Nucleus accumbens (tissue), 56 donors: ENCODE measurements at regions not wholly inside any gene's neighbourhood (a gene's known extent, or its start where the extent isn't known, plus 50 kb on each side); places are given as distances from the start of the nearest gene placed in this dataset.
A peak's percentile ranks its signal among the peaks of the same experiment; 100 is the strongest.
"Not testable (repeated sequence)": the region's sequence is repeated elsewhere in the genome, so short reads cannot be mapped to it uniquely, and the experiment has no call there.

Experiments used
- DNase-seq, 56 donors: peaks; one replicate each; lab custom pipeline; 2025; lab: John Stamatoyannopoulos, UW

GRCh38 chr17:5931616-5932015, 138.6 kb upstream of the WSCD1 start:
- DNase-seq: peak in 17 of 56 donors; percentile 4 to 39 (median 11)

GRCh38 chr17:5933430-5933829, 136.7 kb upstream of the WSCD1 start:
- no peak for DNase-seq

- DNase-seq: no peak
Observed at GRCh38 chr17:5941258-5941657, 128.9 kb upstream of the WSCD1 start.

- DNase-seq: peak in 1 of 56 donors; percentile 5
Observed at GRCh38 chr17:5942687-5943086, 127.5 kb upstream of the WSCD1 start.

- DNase-seq: peak in 1 of 56 donors; percentile 5
Observed at GRCh38 chr17:5943232-5943631, 126.9 kb upstream of the WSCD1 start.

GRCh38 chr17:5943982-5944381, 126.2 kb upstream of the WSCD1 start:
- peak in 5 of 56 donors; percentile 6 to 28 (median 13) for DNase-seq

- no peak for DNase-seq
Observed at GRCh38 chr17:5947701-5948180, 122.4 kb upstream of the WSCD1 start.

- no peak for DNase-seq
Observed at GRCh38 chr17:5948811-5949210, 121.4 kb upstream of the WSCD1 start.

- peak in 1 of 56 donors; percentile 3 for DNase-seq
Observed at GRCh38 chr17:5950878-5951277, 119.3 kb upstream of the WSCD1 start.

- no peak for DNase-seq
Observed at GRCh38 chr17:5951912-5952311, 118.3 kb upstream of the WSCD1 start.

- DNase-seq: no peak
Observed at GRCh38 chr17:5952518-5952917, 117.7 kb upstream of the WSCD1 start.

GRCh38 chr17:5955764-5956163, 114.4 kb upstream of the WSCD1 start:
- no peak for DNase-seq

- DNase-seq: no peak
Observed at GRCh38 chr17:5958850-5959249, 111.3 kb upstream of the WSCD1 start.

GRCh38 chr17:5962371-5962770, 107.8 kb upstream of the WSCD1 start:
- no peak for DNase-seq

- no peak for DNase-seq
Observed at GRCh38 chr17:5971969-5972368, 98.2 kb upstream of the WSCD1 start.

GRCh38 chr17:5973410-5973809, 96.8 kb upstream of the WSCD1 start:
- no peak for DNase-seq

- no peak for DNase-seq
Observed at GRCh38 chr17:5975661-5976060, 94.5 kb upstream of the WSCD1 start.

GRCh38 chr17:5976251-5976650, 93.9 kb upstream of the WSCD1 start:
- no peak for DNase-seq

GRCh38 chr17:5978496-5978895, 91.7 kb upstream of the WSCD1 start:
- DNase-seq: no peak

- no peak for DNase-seq
Observed at GRCh38 chr17:5980941-5981340, 89.2 kb upstream of the WSCD1 start.

- DNase-seq: no peak
Observed at GRCh38 chr17:5986644-5987043, 83.5 kb upstream of the WSCD1 start.

GRCh38 chr17:6000426-6000825, 69.8 kb upstream of the WSCD1 start:
- no peak for DNase-seq

- not testable (repeated sequence) for DNase-seq
Observed at GRCh38 chr17:6003221-6003620, 67.0 kb upstream of the WSCD1 start.
